Epithelial cell of proximal tubule (primary cell): ENCODE measurements at regions not wholly inside any gene's neighbourhood (a gene's known extent, or its start where the extent isn't known, plus 50 kb on each side); places are given as distances from the start of the nearest gene placed in this dataset.

Experiments used
- DNase-seq: peaks from one replicate; pipeline ENCODE4 v3.0.0-alpha.2; 2011; ENCODE audit warnings: low read depth
- H3K4me3 ChIP-seq: 2 replicates; pipeline ENCODE4 v1.5.1; 2011; ENCODE audit warnings: low read depth, mild to moderate bottlenecking, low read length
- CTCF ChIP-seq: conservative IDR thresholded peaks from 2 replicates; pipeline ENCODE4 v1.5.1; 2012; ENCODE audit warnings: low read depth, mild to moderate bottlenecking, low read length

GRCh38 chr13:40505196-40505595 is 161.2 kb downstream of the FOXO1 start:
- TF ChIP-seq CTCF, result no peak
- H3K4me3 ChIP-seq, result no peak overlapping the region
- peak; percentile 38 for DNase-seq
